HepG2 (cell line): ENCODE measurements at regions not wholly inside any gene's neighbourhood (a gene's known extent, or its start where the extent isn't known, plus 50 kb on each side); places are given as distances from the start of the nearest gene placed in this dataset.

Source experiments
- ATAC-seq: fragments of 200-7000 bp; cut with Tn5 transposase; 3 replicates; pipeline ENCODE4 v1.9.1; 2020; ENCODE audit warnings: mild to moderate bottlenecking, moderate library complexity
- BruUV-seq: library from RNA; stranded (reverse); fragments of 400-500 nt; replicated peaks from 2 replicates; lab custom pipeline; 2021; lab: Mats Ljungman, UMichigan
- CTCF ChIA-PET: fragments of 300-600 bp; formaldehyde crosslinking; extraction: SDS; loops from one replicate; lab custom pipeline; 2021; ENCODE audit warnings: low total read pairs, inconsistent platforms, low intra/inter-chr PET ratio; lab: Yijun Ruan, JAX
- POLR2A ChIA-PET: fragments of 350-600 bp; sonication (Branson Sonifier 250); formaldehyde crosslinking; loops from one replicate; lab custom pipeline; 2020; ENCODE audit warnings: antibody characterized with exemption, inconsistent platforms; lab: Yijun Ruan, JAX
- DNase-seq: peaks from one replicate; pipeline ENCODE4 v3.0.0-alpha.2; 2015; ENCODE audit warnings: low spot score
- FAIRE-seq: peaks from 3 replicates; lab custom pipeline; 2011; peaks lifted over from hg19 to GRCh38; lab: Jason Lieb, UNC
- H2AFZ ChIP-seq: one replicate; pipeline ENCODE4 v1.6.1; 2011; ENCODE audit warnings: low read length, inconsistent platforms
- H3K27ac ChIP-seq: fragments of 300-600 bp; 3 replicates; pipeline ENCODE4 v1.8.0; 2011; ENCODE audit warnings: mixed run types, mild to moderate bottlenecking, mixed read lengths, low read length, inconsistent platforms; ENCODE audit not compliant: insufficient read depth; ENCODE audit errors: extremely low read length
- H3K27me3 ChIP-seq, 2 experiments: fragments of 200-600 bp in 1 of 2; 2 replicates in 1 of 2; 3 replicates in 1 of 2; pipeline versions ENCODE4 v1.6.0 to v1.8.0; 2011; ENCODE audit warnings: low read length in 2 of 2, mild to moderate bottlenecking in 2 of 2, moderate library complexity in 2 of 2, inconsistent platforms in 1 of 2; ENCODE audit not compliant: insufficient read depth in 2 of 2, control insufficient read depth in 1 of 2
- H3K36me3 ChIP-seq, 2 experiments: fragments of 200-600 bp in 1 of 2; replicated peaks in 1 of 2; 2 replicates in 1 of 2; 3 replicates in 1 of 2; pipeline versions ENCODE4 v1.5.1 to v1.8.0; 2011; ENCODE audit warnings: low read length in 2 of 2, inconsistent platforms in 1 of 2; ENCODE audit not compliant: insufficient read depth in 2 of 2, control insufficient read depth in 1 of 2
- H3K4me1 ChIP-seq: 2 replicates; pipeline ENCODE4 v1.5.1; 2012; ENCODE audit warnings: low read length, inconsistent platforms; ENCODE audit not compliant: insufficient read depth
- H3K4me2 ChIP-seq: 2 replicates; pipeline ENCODE4 v1.6.0; 2011; ENCODE audit warnings: low read depth, low read length, inconsistent platforms
- H3K4me3 ChIP-seq, 3 experiments: fragments of 200-600 bp in 1 of 3; sonication (generic), shearing (Covaris generic) in 1 of 3; replicated peaks in 1 of 3; 2 replicates each; pipeline ENCODE4 v1.5.1; 2011 to 2016; ENCODE audit warnings: low read length in 3 of 3, inconsistent platforms in 2 of 3, low read depth in 2 of 3, mild to moderate bottlenecking in 2 of 3, control low read depth in 1 of 3, mixed read lengths in 1 of 3; ENCODE audit not compliant: insufficient read depth in 1 of 3
- H3K79me2 ChIP-seq: one replicate; pipeline ENCODE4 v1.6.1; 2011; ENCODE audit warnings: low read length, inconsistent platforms; ENCODE audit not compliant: insufficient read depth
- H3K9ac ChIP-seq: 2 replicates; pipeline ENCODE4 v1.6.0; 2011; ENCODE audit warnings: mild to moderate bottlenecking, low read depth, low read length, inconsistent platforms; ENCODE audit not compliant: insufficient read depth
- H3K9me3 ChIP-seq: 2 replicates; pipeline ENCODE4 v1.5.1; 2012; ENCODE audit warnings: mild to moderate bottlenecking, low read length
- H4K20me1 ChIP-seq: 2 replicates; pipeline ENCODE4 v1.6.0; 2011; ENCODE audit warnings: inconsistent platforms, mild to moderate bottlenecking, low read length, moderate library complexity; ENCODE audit not compliant: insufficient read depth
- ATF7 ChIP-seq, 2 experiments: fragments of 450-650 bp in 1 of 2; sonication (generic) in 1 of 2; formaldehyde crosslinking in 1 of 2; IDR thresholded peaks; 2 replicates each; pipeline versions ENCODE4 v1.4.0 to v1.6.1; 2016 to 2020; ENCODE audit warnings: antibody characterized with exemption in 1 of 2, mild to moderate bottlenecking in 1 of 2, missing genetic modification reagents in 1 of 2
- BCLAF1 ChIP-seq: fragments of 450-650 bp; IDR thresholded peaks from 2 replicates; pipeline ENCODE4 v1.6.1; 2017; ENCODE audit warnings: mild to moderate bottlenecking
- CREB1 ChIP-seq, 2 experiments: fragments of 450-650 bp in 1 of 2; IDR thresholded peaks; 2 replicates each; pipeline ENCODE4 v1.6.1; 2016 to 2017; ENCODE audit warnings: control low read depth in 1 of 2, mild to moderate bottlenecking in 1 of 2, missing compliant biosample characterization in 1 of 2, missing genetic modification characterization in 1 of 2
- GLI4 ChIP-seq: sonication (generic); formaldehyde crosslinking; IDR thresholded peaks from 2 replicates; pipeline ENCODE4 v1.5.1; 2020; ENCODE audit warnings: missing genetic modification reagents, mild to moderate bottlenecking, moderate library complexity, borderline replicate concordance
- MAZ ChIP-seq, 2 experiments: sonication (generic) in 1 of 2; formaldehyde crosslinking in 1 of 2; IDR thresholded peaks; 2 replicates each; pipeline versions ENCODE4 v1.5.0 to v1.6.1; 2012 to 2020; ENCODE audit warnings: low read depth in 2 of 2, mild to moderate bottlenecking in 2 of 2, borderline replicate concordance in 1 of 2, improper control_type of control experiment in 1 of 2, low read length in 1 of 2, missing genetic modification reagents in 1 of 2, moderate library complexity in 1 of 2
- NCOA5 ChIP-seq: sonication (generic); formaldehyde crosslinking; IDR thresholded peaks from 2 replicates; pipeline ENCODE4 v1.4.0; 2020; ENCODE audit warnings: missing genetic modification reagents
- ZBTB21 ChIP-seq: sonication (generic); formaldehyde crosslinking; IDR thresholded peaks from 2 replicates; pipeline ENCODE4 v1.4.0; 2020; ENCODE audit warnings: missing genetic modification reagents
- ZNF230 ChIP-seq: sonication (generic); formaldehyde crosslinking; IDR thresholded peaks from 2 replicates; pipeline ENCODE4 v1.4.0; 2020; ENCODE audit warnings: mild to moderate bottlenecking, missing genetic modification reagents
- ZNF503 ChIP-seq: sonication (generic); formaldehyde crosslinking; IDR thresholded peaks from 2 replicates; pipeline ENCODE4 v1.4.0; 2020; ENCODE audit warnings: missing genetic modification reagents
- ZNF670 ChIP-seq: sonication (generic); formaldehyde crosslinking; IDR thresholded peaks from 2 replicates; pipeline ENCODE4 v1.8.0; 2022; ENCODE audit warnings: mild to moderate bottlenecking, missing genetic modification reagents, borderline replicate concordance
- ZNF891 ChIP-seq: sonication (generic); formaldehyde crosslinking; IDR thresholded peaks from 2 replicates; pipeline ENCODE4 v1.5.0; 2020; ENCODE audit warnings: mild to moderate bottlenecking, missing genetic modification reagents
- WGBS: methylation state at CpG from one replicate; pipeline ENCODE4 v1.1.6; 2017; ENCODE audit warnings: low lambda C conversion rate; 5-methylcytosine and 5-hydroxymethylcytosine counted together
- in situ Hi-C: cut with HindIII; loops from 2 replicates; pipeline ENCODE4 v1.10.0; 2017; ENCODE audit warnings: low pct_unique_long_range_greater_than_20kb; ENCODE audit not compliant: extremely low pct_ligation_motif_present
- intact Hi-C: fragments of 100-400 bp; cut with micrococcal nuclease; formaldehyde crosslinking; loops from one replicate; pipeline ENCODE4 v1.10.0; 2022; ENCODE audit not compliant: unreplicated experiment
- TF ChIP-seq, protein P1 (sequence below): sonication (generic); formaldehyde crosslinking; IDR thresholded peaks from 2 replicates; pipeline ENCODE4 v1.5.0; 2020; ENCODE audit warnings: missing genetic modification reagents
- TF ChIP-seq, protein P2 (sequence below): sonication (generic); formaldehyde crosslinking; IDR thresholded peaks from 2 replicates; pipeline ENCODE4 v1.9.0; 2022; ENCODE audit warnings: missing genetic modification reagents, mild to moderate bottlenecking, borderline replicate concordance

GRCh38 chr3:24999357-24999756 lies 428.7 kb upstream of the RARB start:
- TF ChIP-seq ATF7 (IDR thresholded peaks at IDR 0.05): peak; percentile 95
- no peak for TF ChIP-seq ATF7 (CRISPR knock-in tag; IDR thresholded peaks at IDR 0.05)
- TF ChIP-seq GLI4 (CRISPR knock-in tag): no peak
- TF ChIP-seq NCOA5 (CRISPR knock-in tag): no peak
- no peak for TF ChIP-seq BCLAF1
- TF ChIP-seq ZNF230 (CRISPR knock-in tag): no peak
- TF ChIP-seq CREB1 (IDR thresholded peaks at IDR 0.05): peak; percentile 50
- TF ChIP-seq CREB1 (CRISPR knock-in tag; IDR thresholded peaks at IDR 0.05): no peak
- TF ChIP-seq, protein P1, sequence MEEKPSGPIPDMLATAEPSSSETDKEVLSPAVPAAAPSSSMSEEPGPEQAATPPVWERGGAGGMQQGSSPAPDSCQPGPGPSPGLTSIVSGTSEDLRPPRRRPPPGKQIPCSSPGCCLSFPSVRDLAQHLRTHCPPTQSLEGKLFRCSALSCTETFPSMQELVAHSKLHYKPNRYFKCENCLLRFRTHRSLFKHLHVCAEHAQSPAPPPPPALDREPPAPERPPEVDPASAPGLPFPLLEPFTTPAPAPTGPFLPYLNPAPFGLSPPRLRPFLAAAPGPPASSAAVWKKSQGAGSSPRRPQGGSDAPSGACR (CRISPR knock-in tag): no peak
- no peak for TF ChIP-seq ZBTB21 (CRISPR knock-in tag)
- TF ChIP-seq ZNF891 (CRISPR knock-in tag): no peak
- TF ChIP-seq ZNF670: no peak
- TF ChIP-seq, protein P2, sequence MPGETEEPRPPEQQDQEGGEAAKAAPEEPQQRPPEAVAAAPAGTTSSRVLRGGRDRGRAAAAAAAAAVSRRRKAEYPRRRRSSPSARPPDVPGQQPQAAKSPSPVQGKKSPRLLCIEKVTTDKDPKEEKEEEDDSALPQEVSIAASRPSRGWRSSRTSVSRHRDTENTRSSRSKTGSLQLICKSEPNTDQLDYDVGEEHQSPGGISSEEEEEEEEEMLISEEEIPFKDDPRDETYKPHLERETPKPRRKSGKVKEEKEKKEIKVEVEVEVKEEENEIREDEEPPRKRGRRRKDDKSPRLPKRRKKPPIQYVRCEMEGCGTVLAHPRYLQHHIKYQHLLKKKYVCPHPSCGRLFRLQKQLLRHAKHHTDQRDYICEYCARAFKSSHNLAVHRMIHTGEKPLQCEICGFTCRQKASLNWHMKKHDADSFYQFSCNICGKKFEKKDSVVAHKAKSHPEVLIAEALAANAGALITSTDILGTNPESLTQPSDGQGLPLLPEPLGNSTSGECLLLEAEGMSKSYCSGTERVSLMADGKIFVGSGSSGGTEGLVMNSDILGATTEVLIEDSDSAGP: no peak
- no peak for TF ChIP-seq MAZ (IDR thresholded peaks at IDR 0.05; ENCODE audit: borderline replicate concordance, low read depth, low read length)
- TF ChIP-seq MAZ (CRISPR knock-in tag; IDR thresholded peaks at IDR 0.05; ENCODE audit: low read depth): no peak
- no peak for TF ChIP-seq ZNF503 (CRISPR knock-in tag)
- TF ChIP-seq, all 625 proteins: peak for 2
- no peaks in the 10 kb centered on the region for H3K79me2 ChIP-seq

More at GRCh38 chr3:24999357-24999756, 428.7 kb upstream of the RARB start:
- ChIA-PET CTCF (no interaction called here), POLR2A (no interaction called here)
- DNase-seq (no peak), FAIRE-seq (no peak), ATAC-seq (no peak)
- intact Hi-C loops: no loop called here
- Histone ChIP-seq H3K9ac (no peak overlapping the region), H3K36me3 (no peaks in the 10 kb centered on the region), H2AFZ (no peak overlapping the region), H4K20me1 (no peaks in the 10 kb centered on the region), H3K4me1 (no peaks in the 10 kb centered on the region), H3K4me2 (no peak overlapping the region), H3K27ac (no peak overlapping the region), H3K4me3 (no peak overlapping the region), H3K9me3 (no peaks in the 10 kb centered on the region), H3K27me3 (no peaks in the 10 kb centered on the region)
- 0% methylated on average over 2 of the region's 2 CpGs for WGBS
- no TSS peak for BruUV-seq
- in situ Hi-C loops: no loop called here
